NCI-H1092 (cell line): ENCODE measurements at regions not wholly inside any gene's neighbourhood (a gene's known extent, or its start where the extent isn't known, plus 50 kb on each side); places are given as distances from the start of the nearest gene placed in this dataset.

ENCODE experiments used
- DNase-seq: peaks from one replicate; lab custom pipeline; 2025; lab: John Stamatoyannopoulos, UW

- DNase-seq: no peak
Observed at GRCh38 chr5:68431186-68431585, 215.6 kb downstream of the PIK3R1 start.

- no peak for DNase-seq
Observed at GRCh38 chr5:68431601-68432337, 216.2 kb downstream of the PIK3R1 start.

- no peak for DNase-seq
Observed at GRCh38 chr5:68432682-68433081, 217.1 kb downstream of the PIK3R1 start.

GRCh38 chr5:68433526-68433922, 218.0 kb downstream of the PIK3R1 start:
- no peak for DNase-seq

GRCh38 chr5:68433923-68434879, 218.6 kb downstream of the PIK3R1 start:
- DNase-seq: no peak

GRCh38 chr5:68435611-68436010, 220.1 kb downstream of the PIK3R1 start:
- no peak for DNase-seq

GRCh38 chr5:68436686-68437520, 221.3 kb downstream of the PIK3R1 start:
- DNase-seq: no peak

- no peak for DNase-seq
Observed at GRCh38 chr5:68438876-68439275, 223.3 kb downstream of the PIK3R1 start.

- DNase-seq: no peak
Observed at GRCh38 chr5:68440245-68440644, 224.7 kb downstream of the PIK3R1 start.

- DNase-seq: no peak
Observed at GRCh38 chr5:68440651-68441050, 225.1 kb downstream of the PIK3R1 start.

- DNase-seq: no peak
Observed at GRCh38 chr5:68441309-68442073, 225.9 kb downstream of the PIK3R1 start.

- no peak for DNase-seq
Observed at GRCh38 chr5:68443091-68443490, 227.5 kb downstream of the PIK3R1 start.

GRCh38 chr5:68444048-68444447, 228.5 kb downstream of the PIK3R1 start:
- no peak for DNase-seq

GRCh38 chr5:68444833-68445232, 229.3 kb downstream of the PIK3R1 start:
- no peak for DNase-seq

GRCh38 chr5:68445257-68446069, 229.9 kb downstream of the PIK3R1 start:
- no peak for DNase-seq

- no peak for DNase-seq
Observed at GRCh38 chr5:68446070-68446357, 230.5 kb downstream of the PIK3R1 start.

GRCh38 chr5:68446487-68446894, 230.9 kb downstream of the PIK3R1 start:
- DNase-seq: no peak

GRCh38 chr5:68447136-68447929, 231.8 kb downstream of the PIK3R1 start:
- no peak for DNase-seq

- DNase-seq: no peak
Observed at GRCh38 chr5:68449380-68449779, 233.8 kb downstream of the PIK3R1 start.
